HCT116 (cell line): ENCODE measurements at regions not wholly inside any gene's neighbourhood (a gene's known extent, or its start where the extent isn't known, plus 50 kb on each side); places are given as distances from the start of the nearest gene placed in this dataset.

Source experiments
- ATAC-seq: fragments of 200-7000 bp; cut with Tn5 transposase; 2 replicates; pipeline ENCODE4 v1.9.1; 2020; ENCODE audit warnings: mild to moderate bottlenecking, moderate library complexity
- BruUV-seq: library from RNA; stranded (reverse); fragments of 400-500 nt; replicated peaks from 2 replicates; lab custom pipeline; 2021; lab: Mats Ljungman, UMichigan
- CTCF ChIA-PET: fragments of 300-600 bp; sonication (Branson Sonifier 250); formaldehyde crosslinking; loops from one replicate; lab custom pipeline; 2021; ENCODE audit warnings: antibody characterized with exemption; lab: Charles Lee
- POLR2A ChIA-PET: fragments of 300-600, 350-600 bp; sonication (Branson Sonifier 250); formaldehyde crosslinking; loops from one replicate; lab custom pipeline; 2021; ENCODE audit warnings: antibody characterized with exemption; lab: Charles Lee
- RAD21 ChIA-PET, 2 experiments: fragments of 300-600 bp; sonication (Branson Sonifier 250); formaldehyde crosslinking; loops; one replicate each; lab custom pipeline; 2023; ENCODE audit warnings: low total read pairs in 2 of 2; ENCODE audit not compliant: uncharacterized antibody in 2 of 2, unreplicated experiment in 2 of 2, low non-redundant PET in 1 of 2; lab: Charles Lee
- DNase-seq: peaks from one replicate; pipeline ENCODE4 v3.0.0-alpha.2; 2010; ENCODE audit warnings: low read depth, low spot score
- H2AFZ ChIP-seq: fragments of 200-600 bp; shearing (Covaris generic), sonication (generic); 2 replicates; pipeline ENCODE4 v1.6.1; 2017; ENCODE audit warnings: low read depth, mixed run types, mixed read lengths, antibody characterized with exemption, low read length; ENCODE audit not compliant: poor library complexity, severe bottlenecking
- H3K27ac ChIP-seq: 2 replicates; pipeline ENCODE4 v1.5.1; 2012; ENCODE audit warnings: low read depth, low read length
- H3K27me3 ChIP-seq: fragments of 200-600 bp; sonication (generic); 2 replicates; pipeline ENCODE4 v1.6.1; 2016; ENCODE audit warnings: mixed run types, low read length, mixed read lengths; ENCODE audit not compliant: insufficient read depth
- H3K36me3 ChIP-seq, 2 experiments: fragments of 200-500 bp in 1 of 2; fragments of 200-600 bp in 1 of 2; sonication (Bioruptor generic) in 1 of 2; sonication (generic) in 1 of 2; 2 replicates each; pipeline versions ENCODE4 v1.5.1 to v1.6.1; 2014 to 2016; ENCODE audit warnings: low read length in 2 of 2, inconsistent platforms in 1 of 2, mixed read lengths in 1 of 2, mixed run types in 1 of 2; ENCODE audit not compliant: insufficient read depth in 2 of 2, control insufficient read depth in 1 of 2
- H3K4me1 ChIP-seq, 2 experiments: fragments of 200-600 bp in 1 of 2; sonication (generic) in 1 of 2; 2 replicates each; pipeline versions ENCODE4 v1.5.1 to v1.6.1; 2012 to 2017; ENCODE audit warnings: low read length in 2 of 2, inconsistent platforms in 1 of 2, mild to moderate bottlenecking in 1 of 2, mixed read lengths in 1 of 2, mixed run types in 1 of 2, moderate library complexity in 1 of 2; ENCODE audit not compliant: insufficient read depth in 2 of 2, control insufficient read depth in 1 of 2
- H3K4me2 ChIP-seq: fragments of 200-600 bp; sonication (generic); 2 replicates; pipeline ENCODE4 v1.6.1; 2017; ENCODE audit warnings: mixed run types, low read length, mixed read lengths
- H3K4me3 ChIP-seq, 2 experiments: fragments of 200-600 bp in 1 of 2; sonication (generic) in 1 of 2; replicated peaks in 1 of 2; 2 replicates each; pipeline ENCODE4 v1.5.1; 2011 to 2016; ENCODE audit warnings: low read length in 2 of 2, control low read depth in 1 of 2, low read depth in 1 of 2, mild to moderate bottlenecking in 1 of 2, mixed read lengths in 1 of 2, mixed run types in 1 of 2
- H3K79me2 ChIP-seq: fragments of 200-600 bp; sonication (generic); 2 replicates; pipeline ENCODE4 v1.6.1; 2017; ENCODE audit warnings: mild to moderate bottlenecking, mixed run types, low read length, moderate library complexity, mixed read lengths; ENCODE audit not compliant: insufficient read depth
- H3K9ac ChIP-seq: fragments of 200-600 bp; sonication (generic); 2 replicates; pipeline ENCODE4 v1.6.1; 2016; ENCODE audit warnings: low read length, mixed read lengths
- H3K9me2 ChIP-seq: fragments of 200-600 bp; sonication (generic), shearing (Covaris generic); 2 replicates; pipeline ENCODE4 v1.6.1; 2017; ENCODE audit warnings: mixed run types, mild to moderate bottlenecking, moderate library complexity; ENCODE audit not compliant: insufficient read depth
- H3K9me3 ChIP-seq, 2 experiments: fragments of 200-500 bp in 1 of 2; fragments of 200-600 bp in 1 of 2; sonication (Bioruptor generic) in 1 of 2; sonication (generic) in 1 of 2; 2 replicates each; pipeline ENCODE4 v1.6.1; 2014 to 2017; ENCODE audit warnings: low read length in 2 of 2, mixed read lengths in 2 of 2, inconsistent platforms in 1 of 2, low read depth in 1 of 2, mild to moderate bottlenecking in 1 of 2, mixed run types in 1 of 2, moderate library complexity in 1 of 2; ENCODE audit not compliant: control insufficient read depth in 1 of 2, insufficient read depth in 1 of 2
- H4K20me1 ChIP-seq: fragments of 200-600 bp; sonication (generic), shearing (Covaris generic); 2 replicates; pipeline ENCODE4 v1.6.1; 2017; ENCODE audit warnings: mixed run types, mild to moderate bottlenecking, moderate library complexity; ENCODE audit not compliant: insufficient read depth
- CEBPB ChIP-seq: IDR thresholded peaks from 2 replicates; pipeline ENCODE4 v1.6.1; 2012; ENCODE audit warnings: low read depth
- EGR1 ChIP-seq: IDR thresholded peaks from 2 replicates; pipeline ENCODE4 v1.6.1; 2012; ENCODE audit warnings: low read depth
- EZH2 ChIP-seq: fragments of 200-600 bp; sonication (generic); IDR thresholded peaks from 2 replicates; pipeline ENCODE4 v1.6.1; 2017; ENCODE audit warnings: antibody characterized with exemption, mixed run types
- JUND ChIP-seq: IDR thresholded peaks from 2 replicates; pipeline ENCODE4 v1.6.1; 2012
- SP1 ChIP-seq: IDR thresholded peaks from 2 replicates; pipeline ENCODE4 v1.6.1; 2012; ENCODE audit warnings: low read depth
- TCF7L2 ChIP-seq: IDR thresholded peaks from 2 replicates; pipeline ENCODE4 v1.7.0; 2011; ENCODE audit warnings: borderline replicate concordance, inconsistent platforms; ENCODE audit not compliant: insufficient read depth, insufficient read length; ENCODE audit errors: extremely low read depth
- ZFX ChIP-seq: fragments of 450-650 bp; IDR thresholded peaks from 2 replicates; pipeline ENCODE4 v1.6.1; 2017
- intact Hi-C: fragments of 100-400 bp; cut with micrococcal nuclease; formaldehyde crosslinking; loops from 2 replicates; pipeline ENCODE4 v1.10.0; 2022
- TF ChIP-seq, protein P1 (sequence below): IDR thresholded peaks from 2 replicates; pipeline ENCODE4 v1.6.1; 2012; ENCODE audit warnings: low read depth
- TF ChIP-seq, protein P2 (sequence below): IDR thresholded peaks from 2 replicates; pipeline ENCODE4 v1.6.1; 2011; ENCODE audit warnings: mild to moderate bottlenecking, low read length, moderate library complexity; ENCODE audit not compliant: insufficient replicate concordance; ENCODE audit errors: extremely low read depth

DNA sequence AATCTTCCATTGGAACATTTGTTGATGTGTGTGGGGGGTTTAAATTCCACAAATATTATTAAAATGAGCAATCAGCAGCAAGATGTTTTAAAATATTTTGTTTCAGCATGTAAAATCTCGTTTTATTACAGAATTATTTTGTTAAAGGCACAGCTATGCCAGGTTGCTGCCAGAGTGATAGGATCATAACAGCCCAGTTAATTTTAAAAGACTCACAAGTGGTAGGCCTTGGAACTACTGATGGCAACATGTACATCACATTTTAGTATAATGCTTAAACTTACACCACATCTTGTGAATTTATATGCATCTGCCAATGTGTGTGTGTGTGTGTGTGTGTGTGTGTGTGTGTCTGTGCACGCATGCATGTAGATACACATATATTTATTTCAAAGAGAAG, 97.8 kb upstream of the SPRY1 start:
- no peaks in the 10 kb centered on the region for H4K20me1 ChIP-seq
- intact Hi-C loops = no loop called here
- CTCF ChIA-PET = no interaction called here
- POLR2A ChIA-PET = no interaction called here
- H3K36me3 ChIP-seq = no peaks in the 10 kb centered on the region
- no TSS peak for BruUV-seq
- no peak for ATAC-seq
- no peak overlapping the region for H3K4me2 ChIP-seq
- RAD21 ChIA-PET = no interaction called here
- no peaks in the 10 kb centered on the region for H3K9me3 ChIP-seq
- H3K79me2 ChIP-seq = no peaks in the 10 kb centered on the region
- H3K9me2 ChIP-seq = no peaks in the 10 kb centered on the region
- TF ChIP-seq JUND = no peak
- H3K27ac ChIP-seq = no peak overlapping the region
- no peak overlapping the region for H3K9ac ChIP-seq
- no peaks in the 10 kb centered on the region for H3K27me3 ChIP-seq
- H3K4me3 ChIP-seq = no peak overlapping the region
- no peak for DNase-seq
- no peaks in the 10 kb centered on the region for H3K4me1 ChIP-seq
- H2AFZ ChIP-seq = no peak overlapping the region

DNA sequence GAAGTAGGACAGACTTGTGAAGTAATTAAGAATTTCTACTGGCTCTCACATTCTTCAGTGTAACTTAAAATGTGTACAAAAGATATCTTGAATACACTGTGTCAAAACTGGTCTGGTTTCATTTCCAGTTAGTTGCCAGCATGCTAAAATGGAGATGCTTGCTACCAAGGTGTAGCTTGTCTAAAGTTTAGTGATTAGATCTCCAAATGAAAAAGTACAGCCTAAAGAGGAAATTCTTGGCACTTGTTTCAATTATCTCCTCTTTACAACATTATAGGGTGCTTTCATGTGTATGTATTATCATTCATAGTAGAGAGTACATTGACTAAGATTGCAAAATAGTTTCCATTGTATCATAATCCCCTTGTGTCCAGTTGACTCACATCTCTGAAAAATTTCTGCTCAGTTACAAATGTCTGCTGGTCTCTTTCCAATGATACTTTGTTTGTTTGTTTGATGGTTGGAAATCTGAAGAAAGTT, 97.3 kb upstream of the SPRY1 start:
- intact Hi-C loops = no loop called here
- no peak for TF ChIP-seq TCF7L2
- TF ChIP-seq, protein P1, sequence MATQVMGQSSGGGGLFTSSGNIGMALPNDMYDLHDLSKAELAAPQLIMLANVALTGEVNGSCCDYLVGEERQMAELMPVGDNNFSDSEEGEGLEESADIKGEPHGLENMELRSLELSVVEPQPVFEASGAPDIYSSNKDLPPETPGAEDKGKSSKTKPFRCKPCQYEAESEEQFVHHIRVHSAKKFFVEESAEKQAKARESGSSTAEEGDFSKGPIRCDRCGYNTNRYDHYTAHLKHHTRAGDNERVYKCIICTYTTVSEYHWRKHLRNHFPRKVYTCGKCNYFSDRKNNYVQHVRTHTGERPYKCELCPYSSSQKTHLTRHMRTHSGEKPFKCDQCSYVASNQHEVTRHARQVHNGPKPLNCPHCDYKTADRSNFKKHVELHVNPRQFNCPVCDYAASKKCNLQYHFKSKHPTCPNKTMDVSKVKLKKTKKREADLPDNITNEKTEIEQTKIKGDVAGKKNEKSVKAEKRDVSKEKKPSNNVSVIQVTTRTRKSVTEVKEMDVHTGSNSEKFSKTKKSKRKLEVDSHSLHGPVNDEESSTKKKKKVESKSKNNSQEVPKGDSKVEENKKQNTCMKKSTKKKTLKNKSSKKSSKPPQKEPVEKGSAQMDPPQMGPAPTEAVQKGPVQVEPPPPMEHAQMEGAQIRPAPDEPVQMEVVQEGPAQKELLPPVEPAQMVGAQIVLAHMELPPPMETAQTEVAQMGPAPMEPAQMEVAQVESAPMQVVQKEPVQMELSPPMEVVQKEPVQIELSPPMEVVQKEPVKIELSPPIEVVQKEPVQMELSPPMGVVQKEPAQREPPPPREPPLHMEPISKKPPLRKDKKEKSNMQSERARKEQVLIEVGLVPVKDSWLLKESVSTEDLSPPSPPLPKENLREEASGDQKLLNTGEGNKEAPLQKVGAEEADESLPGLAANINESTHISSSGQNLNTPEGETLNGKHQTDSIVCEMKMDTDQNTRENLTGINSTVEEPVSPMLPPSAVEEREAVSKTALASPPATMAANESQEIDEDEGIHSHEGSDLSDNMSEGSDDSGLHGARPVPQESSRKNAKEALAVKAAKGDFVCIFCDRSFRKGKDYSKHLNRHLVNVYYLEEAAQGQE = no peak
- TF ChIP-seq ZFX = no peak
- TF ChIP-seq, protein P2, sequence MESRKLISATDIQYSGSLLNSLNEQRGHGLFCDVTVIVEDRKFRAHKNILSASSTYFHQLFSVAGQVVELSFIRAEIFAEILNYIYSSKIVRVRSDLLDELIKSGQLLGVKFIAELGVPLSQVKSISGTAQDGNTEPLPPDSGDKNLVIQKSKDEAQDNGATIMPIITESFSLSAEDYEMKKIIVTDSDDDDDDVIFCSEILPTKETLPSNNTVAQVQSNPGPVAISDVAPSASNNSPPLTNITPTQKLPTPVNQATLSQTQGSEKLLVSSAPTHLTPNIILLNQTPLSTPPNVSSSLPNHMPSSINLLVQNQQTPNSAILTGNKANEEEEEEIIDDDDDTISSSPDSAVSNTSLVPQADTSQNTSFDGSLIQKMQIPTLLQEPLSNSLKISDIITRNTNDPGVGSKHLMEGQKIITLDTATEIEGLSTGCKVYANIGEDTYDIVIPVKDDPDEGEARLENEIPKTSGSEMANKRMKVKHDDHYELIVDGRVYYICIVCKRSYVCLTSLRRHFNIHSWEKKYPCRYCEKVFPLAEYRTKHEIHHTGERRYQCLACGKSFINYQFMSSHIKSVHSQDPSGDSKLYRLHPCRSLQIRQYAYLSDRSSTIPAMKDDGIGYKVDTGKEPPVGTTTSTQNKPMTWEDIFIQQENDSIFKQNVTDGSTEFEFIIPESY = no peak
- 0 out of 2 replicates have a peak, but pooled peaks have one; percentile 46 for TF ChIP-seq CEBPB
- TF ChIP-seq SP1 = no peak
- TF ChIP-seq EGR1 = no peak
- TF ChIP-seq EZH2 = no peak
- DNase-seq = no peak
- ChIA-PET CTCF (no interaction called here), RAD21 (no interaction called here), POLR2A (no interaction called here)
- H4K20me1 ChIP-seq = no peaks in the 10 kb centered on the region
- no peak overlapping the region for H2AFZ ChIP-seq
- no peak overlapping the region for H3K27ac ChIP-seq
- ATAC-seq = no peak
- no peaks in the 10 kb centered on the region for H3K36me3 ChIP-seq
- no TSS peak for BruUV-seq
- H3K79me2 ChIP-seq = no peaks in the 10 kb centered on the region
- no peak overlapping the region for H3K9ac ChIP-seq
- no peaks in the 10 kb centered on the region for H3K4me1 ChIP-seq
- no peaks in the 10 kb centered on the region for H3K27me3 ChIP-seq
- no peak overlapping the region for H3K4me2 ChIP-seq
- H3K9me3 ChIP-seq = no peaks in the 10 kb centered on the region
- H3K9me2 ChIP-seq = no peaks in the 10 kb centered on the region
- no peak overlapping the region for H3K4me3 ChIP-seq
